Activated CD4-positive, alpha-beta T cell treated with anti-CD3 and anti-CD28 coated beads for 36 hours (primary cell): ENCODE measurements at regions not wholly inside any gene's neighbourhood (a gene's known extent, or its start where the extent isn't known, plus 50 kb on each side); places are given as distances from the start of the nearest gene placed in this dataset.

Experiments
- ATAC-seq: fragments of 200-7000 bp; cut with Tn5 transposase; one replicate; pipeline ENCODE4 v1.10.0; 2021; ENCODE audit warnings: mild to moderate bottlenecking, moderate library complexity
- CTCF ChIA-PET: fragments of 350-600 bp; sonication (Branson Sonifier 250); formaldehyde crosslinking; loops from one replicate; lab custom pipeline; 2021; ENCODE audit warnings: antibody characterized with exemption; lab: Charles Lee
- POLR2A ChIA-PET: fragments of 350-600 bp; sonication (Branson Sonifier 250); formaldehyde crosslinking; loops from one replicate; lab custom pipeline; 2021; ENCODE audit warnings: antibody characterized with exemption, inconsistent platforms; lab: Charles Lee
- DNase-seq: peaks from one replicate; pipeline ENCODE4 v3.0.0-alpha.2; 2020
- H3K27ac Mint-ChIP-seq: one replicate; pipeline ENCODE4 v1.8.0; 2021; ENCODE audit warnings: mixed read lengths
- H3K27me3 Mint-ChIP-seq: one replicate; pipeline ENCODE4 v1.8.0; 2021; ENCODE audit warnings: mixed read lengths
- H3K36me3 Mint-ChIP-seq: one replicate; pipeline ENCODE4 v1.8.0; 2021; ENCODE audit warnings: low read depth, mixed read lengths
- H3K4me1 Mint-ChIP-seq: one replicate; pipeline ENCODE4 v1.8.0; 2021; ENCODE audit warnings: mixed read lengths
- H3K4me3 Mint-ChIP-seq: one replicate; pipeline ENCODE4 v1.8.0; 2021; ENCODE audit warnings: mild to moderate bottlenecking, moderate library complexity, mixed read lengths
- H3K9me3 Mint-ChIP-seq: one replicate; pipeline ENCODE4 v1.8.0; 2021; ENCODE audit warnings: low read depth, mixed read lengths
- intact Hi-C, 2 experiments: fragments of 100-400 bp; cut with DNase I in 1 of 2; cut with micrococcal nuclease in 1 of 2; formaldehyde crosslinking; loops; one replicate each; pipeline versions ENCODE4 v1.14.2 to v1.15.1; 2022 to 2024; cut with DNase I, micrococcal nuclease

GRCh38 chr18:72233106-72233505 lies 311.0 kb downstream of the CBLN2 start:
- no peak for DNase-seq
- intact Hi-C loops = no loop called here

GRCh38 chr18:72232644-72233043 lies 311.5 kb downstream of the CBLN2 start:
- no peak overlapping the region for H3K27ac Mint-ChIP-seq
- no peak for DNase-seq
- no peaks in the 10 kb centered on the region for H3K9me3 Mint-ChIP-seq
- ChIA-PET POLR2A (no interaction called here), CTCF (no interaction called here)
- H3K36me3 Mint-ChIP-seq = no peaks in the 10 kb centered on the region
- ATAC-seq = no peak
- H3K4me3 Mint-ChIP-seq = no peak overlapping the region
- H3K27me3 Mint-ChIP-seq = no peaks in the 10 kb centered on the region
- H3K4me1 Mint-ChIP-seq = no peaks in the 10 kb centered on the region
- intact Hi-C loops = no loop called here

More at GRCh38 chr18:72233106-72233505, 311.0 kb downstream of the CBLN2 start:
- ATAC-seq = no peak
- POLR2A ChIA-PET = no interaction called here
- Mint-ChIP-seq H3K4me1 (no peaks in the 10 kb centered on the region), H3K27me3 (no peaks in the 10 kb centered on the region), H3K4me3 (no peak overlapping the region), H3K27ac (no peak overlapping the region), H3K36me3 (no peaks in the 10 kb centered on the region), H3K9me3 (no peaks in the 10 kb centered on the region)
- CTCF ChIA-PET = no interaction called here

GRCh38 chr18:72225958-72226357 lies 318.2 kb downstream of the CBLN2 start:
- DNase-seq (no peak), ATAC-seq (no peak)
- H3K4me3 Mint-ChIP-seq = no peak overlapping the region
- no peaks in the 10 kb centered on the region for H3K4me1 Mint-ChIP-seq
- intact Hi-C loops = no loop called here
- H3K27me3 Mint-ChIP-seq = no peaks in the 10 kb centered on the region
- H3K36me3 Mint-ChIP-seq = no peaks in the 10 kb centered on the region
- ChIA-PET POLR2A (no interaction called here), CTCF (no interaction called here)
- H3K9me3 Mint-ChIP-seq = peaks cover 3% of the 10 kb centered on the region
- no peak overlapping the region for H3K27ac Mint-ChIP-seq

- Mint-ChIP-seq H3K36me3 (no peaks in the 10 kb centered on the region), H3K27ac (no peak overlapping the region), H3K27me3 (no peaks in the 10 kb centered on the region), H3K9me3 (peaks cover 4% of the 10 kb centered on the region), H3K4me3 (no peak overlapping the region), H3K4me1 (no peaks in the 10 kb centered on the region)
- ATAC-seq (no peak), DNase-seq (no peak)
- ChIA-PET POLR2A (no interaction called here), CTCF (interaction anchor here (0.7 kb wide), 1 partner anchor 27 kb away, joined by 3 read pairs; no protein-coding TSS in a partner anchor)
- intact Hi-C loops = no loop called here
These were observed 320.4 kb downstream of the CBLN2 start for GRCh38 chr18:72223733-72224132.

- ATAC-seq (no peak), DNase-seq (no peak)
- intact Hi-C loops = no loop called here
- no peak overlapping the region for H3K27ac Mint-ChIP-seq
- H3K9me3 Mint-ChIP-seq = peaks cover 5% of the 10 kb centered on the region
- POLR2A ChIA-PET = no interaction called here
- H3K27me3 Mint-ChIP-seq = no peaks in the 10 kb centered on the region
- H3K4me1 Mint-ChIP-seq = no peaks in the 10 kb centered on the region
- no peak overlapping the region for H3K4me3 Mint-ChIP-seq
- H3K36me3 Mint-ChIP-seq = no peaks in the 10 kb centered on the region
- CTCF ChIA-PET = no interaction called here
These were observed 335.0 kb downstream of the CBLN2 start for GRCh38 chr18:72208920-72209676.

- CTCF ChIA-PET = no interaction called here
- intact Hi-C loops = no loop called here
These were observed 336.9 kb downstream of the CBLN2 start for GRCh38 chr18:72207280-72207679.

GRCh38 chr18:72206814-72207213 lies 337.3 kb downstream of the CBLN2 start:
- H3K27ac Mint-ChIP-seq = no peak overlapping the region
- ATAC-seq (no peak), DNase-seq (no peak)
- no peaks in the 10 kb centered on the region for H3K4me1 Mint-ChIP-seq
- POLR2A ChIA-PET = no interaction called here
- H3K4me3 Mint-ChIP-seq = no peak overlapping the region
- CTCF ChIA-PET = no interaction called here
- no peaks in the 10 kb centered on the region for H3K36me3 Mint-ChIP-seq
- intact Hi-C loops = no loop called here
- H3K27me3 Mint-ChIP-seq = no peaks in the 10 kb centered on the region
- H3K9me3 Mint-ChIP-seq = peaks cover 5% of the 10 kb centered on the region

More at GRCh38 chr18:72207280-72207679, 336.9 kb downstream of the CBLN2 start:
- Mint-ChIP-seq H3K4me1 (no peaks in the 10 kb centered on the region), H3K36me3 (no peaks in the 10 kb centered on the region), H3K27ac (no peak overlapping the region), H3K9me3 (peaks cover 5% of the 10 kb centered on the region), H3K4me3 (no peak overlapping the region), H3K27me3 (no peaks in the 10 kb centered on the region)
- ATAC-seq (no peak), DNase-seq (no peak)
- POLR2A ChIA-PET = no interaction called here

GRCh38 chr18:72201032-72201431 lies 343.1 kb downstream of the CBLN2 start:
- no peaks in the 10 kb centered on the region for H3K27me3 Mint-ChIP-seq
- no peaks in the 10 kb centered on the region for H3K9me3 Mint-ChIP-seq
- H3K4me1 Mint-ChIP-seq = no peaks in the 10 kb centered on the region
- no peak overlapping the region for H3K27ac Mint-ChIP-seq
- intact Hi-C loops = no loop called here
- CTCF ChIA-PET = no interaction called here
- no peak for ATAC-seq
- POLR2A ChIA-PET = no interaction called here
- no peak for DNase-seq
- no peak overlapping the region for H3K4me3 Mint-ChIP-seq
- H3K36me3 Mint-ChIP-seq = no peaks in the 10 kb centered on the region

- ChIA-PET POLR2A (interaction anchor here (0.6 kb wide), 1 partner anchor 797 kb away, joined by 3 read pairs; no protein-coding TSS in a partner anchor), CTCF (no interaction called here)
- H3K4me3 Mint-ChIP-seq = no peak overlapping the region
- ATAC-seq (no peak), DNase-seq (no peak)
- no peak overlapping the region for H3K27ac Mint-ChIP-seq
- H3K9me3 Mint-ChIP-seq = peaks cover 2% of the 10 kb centered on the region
- H3K4me1 Mint-ChIP-seq = no peaks in the 10 kb centered on the region
- H3K27me3 Mint-ChIP-seq = no peaks in the 10 kb centered on the region
- H3K36me3 Mint-ChIP-seq = no peaks in the 10 kb centered on the region
- intact Hi-C loops = no loop called here
These were observed 346.6 kb downstream of the CBLN2 start for GRCh38 chr18:72197591-72197990.

- CTCF ChIA-PET = no interaction called here
- H3K27ac Mint-ChIP-seq = no peak overlapping the region
- H3K4me1 Mint-ChIP-seq = no peaks in the 10 kb centered on the region
- no peaks in the 10 kb centered on the region for H3K27me3 Mint-ChIP-seq
- ATAC-seq (no peak), DNase-seq (no peak)
- intact Hi-C loops = no loop called here
- no peaks in the 10 kb centered on the region for H3K36me3 Mint-ChIP-seq
- H3K4me3 Mint-ChIP-seq = no peak overlapping the region
- POLR2A ChIA-PET = no interaction called here
- H3K9me3 Mint-ChIP-seq = peaks cover 5% of the 10 kb centered on the region
These were observed 350.1 kb downstream of the CBLN2 start for GRCh38 chr18:72194072-72194471.

- DNase-seq = no peak
- ChIA-PET CTCF (no interaction called here), POLR2A (no interaction called here)
- no peak overlapping the region for H3K27ac Mint-ChIP-seq
- H3K4me1 Mint-ChIP-seq = no peaks in the 10 kb centered on the region
- intact Hi-C loops = no loop called here
- H3K36me3 Mint-ChIP-seq = no peaks in the 10 kb centered on the region
- H3K9me3 Mint-ChIP-seq = peaks cover 4% of the 10 kb centered on the region
- no peaks in the 10 kb centered on the region for H3K27me3 Mint-ChIP-seq
- H3K4me3 Mint-ChIP-seq = no peak overlapping the region
- ATAC-seq = no peak
These were observed 356.2 kb downstream of the CBLN2 start for GRCh38 chr18:72187956-72188355.

GRCh38 chr18:72181241-72181764 lies 362.8 kb downstream of the CBLN2 start:
- DNase-seq = peak; percentile 34

More at GRCh38 chr18:72181241-72181764, 362.8 kb downstream of the CBLN2 start:
- ATAC-seq = peak; percentile 74
- Mint-ChIP-seq H3K36me3 (no peaks in the 10 kb centered on the region), H3K9me3 (peaks cover 3% of the 10 kb centered on the region), H3K27ac (no peak overlapping the region), H3K4me1 (peaks cover 7% of the 10 kb centered on the region), H3K27me3 (no peaks in the 10 kb centered on the region), H3K4me3 (no peak overlapping the region)
- CTCF ChIA-PET = interaction anchor here (1.5 kb wide), 1 partner anchor 9 kb away, joined by 3 read pairs; no protein-coding TSS in a partner anchor
- POLR2A ChIA-PET = no interaction called here
- intact Hi-C loops = no loop called here
